ENCODE measurements at regions not wholly inside any gene's neighbourhood (a gene's known extent, or its start where the extent isn't known, plus 50 kb on each side); places are given as distances from the start of the nearest gene placed in this dataset.

DNA sequence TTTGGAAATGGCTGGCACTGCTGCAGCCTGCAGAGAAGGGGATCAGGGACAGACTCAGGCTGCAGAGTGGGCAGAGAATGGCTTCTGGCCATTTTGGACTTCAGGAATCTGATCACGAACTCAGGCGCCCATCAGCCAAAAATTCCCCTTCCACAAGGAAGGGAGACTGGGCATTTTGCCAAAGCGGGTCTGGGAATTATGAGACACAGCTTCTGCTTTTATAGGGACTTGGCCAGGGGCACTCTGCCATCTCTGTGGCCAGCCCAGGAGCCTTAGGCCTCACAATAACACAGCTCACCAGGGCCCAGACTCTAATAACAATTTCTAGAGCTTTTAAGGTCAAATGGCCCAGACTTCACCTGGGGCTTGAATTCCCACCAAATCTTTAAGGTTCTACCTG lies 74.7 kb downstream of the CHST1 start:
- DNase-seq (ENCODE audit: low read depth in 1 of 2, low spot score in 1 of 2), result no peak
- H3K27me3 ChIP-seq (ENCODE audit: insufficient read depth, poor library complexity, severe bottlenecking), result peaks cover 3% of the 10 kb centered on the region
- H3K27ac ChIP-seq (replicated peaks), result no peak overlapping the region
- TF ChIP-seq GABPA (IDR thresholded peaks at IDR 0.05; ENCODE audit: low read depth) (no peak), SPI1 (IDR thresholded peaks at IDR 0.05; ENCODE audit: borderline replicate concordance, low read depth) (no peak), POLR2AphosphoS5 (IDR thresholded peaks at IDR 0.05; ENCODE audit: low read depth) (no peak)
- TF ChIP-seq, protein P1, sequence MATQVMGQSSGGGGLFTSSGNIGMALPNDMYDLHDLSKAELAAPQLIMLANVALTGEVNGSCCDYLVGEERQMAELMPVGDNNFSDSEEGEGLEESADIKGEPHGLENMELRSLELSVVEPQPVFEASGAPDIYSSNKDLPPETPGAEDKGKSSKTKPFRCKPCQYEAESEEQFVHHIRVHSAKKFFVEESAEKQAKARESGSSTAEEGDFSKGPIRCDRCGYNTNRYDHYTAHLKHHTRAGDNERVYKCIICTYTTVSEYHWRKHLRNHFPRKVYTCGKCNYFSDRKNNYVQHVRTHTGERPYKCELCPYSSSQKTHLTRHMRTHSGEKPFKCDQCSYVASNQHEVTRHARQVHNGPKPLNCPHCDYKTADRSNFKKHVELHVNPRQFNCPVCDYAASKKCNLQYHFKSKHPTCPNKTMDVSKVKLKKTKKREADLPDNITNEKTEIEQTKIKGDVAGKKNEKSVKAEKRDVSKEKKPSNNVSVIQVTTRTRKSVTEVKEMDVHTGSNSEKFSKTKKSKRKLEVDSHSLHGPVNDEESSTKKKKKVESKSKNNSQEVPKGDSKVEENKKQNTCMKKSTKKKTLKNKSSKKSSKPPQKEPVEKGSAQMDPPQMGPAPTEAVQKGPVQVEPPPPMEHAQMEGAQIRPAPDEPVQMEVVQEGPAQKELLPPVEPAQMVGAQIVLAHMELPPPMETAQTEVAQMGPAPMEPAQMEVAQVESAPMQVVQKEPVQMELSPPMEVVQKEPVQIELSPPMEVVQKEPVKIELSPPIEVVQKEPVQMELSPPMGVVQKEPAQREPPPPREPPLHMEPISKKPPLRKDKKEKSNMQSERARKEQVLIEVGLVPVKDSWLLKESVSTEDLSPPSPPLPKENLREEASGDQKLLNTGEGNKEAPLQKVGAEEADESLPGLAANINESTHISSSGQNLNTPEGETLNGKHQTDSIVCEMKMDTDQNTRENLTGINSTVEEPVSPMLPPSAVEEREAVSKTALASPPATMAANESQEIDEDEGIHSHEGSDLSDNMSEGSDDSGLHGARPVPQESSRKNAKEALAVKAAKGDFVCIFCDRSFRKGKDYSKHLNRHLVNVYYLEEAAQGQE (IDR thresholded peaks at IDR 0.05; ENCODE audit: insufficient replicate concordance, low read depth), result no peak
- TF ChIP-seq, protein P2, sequence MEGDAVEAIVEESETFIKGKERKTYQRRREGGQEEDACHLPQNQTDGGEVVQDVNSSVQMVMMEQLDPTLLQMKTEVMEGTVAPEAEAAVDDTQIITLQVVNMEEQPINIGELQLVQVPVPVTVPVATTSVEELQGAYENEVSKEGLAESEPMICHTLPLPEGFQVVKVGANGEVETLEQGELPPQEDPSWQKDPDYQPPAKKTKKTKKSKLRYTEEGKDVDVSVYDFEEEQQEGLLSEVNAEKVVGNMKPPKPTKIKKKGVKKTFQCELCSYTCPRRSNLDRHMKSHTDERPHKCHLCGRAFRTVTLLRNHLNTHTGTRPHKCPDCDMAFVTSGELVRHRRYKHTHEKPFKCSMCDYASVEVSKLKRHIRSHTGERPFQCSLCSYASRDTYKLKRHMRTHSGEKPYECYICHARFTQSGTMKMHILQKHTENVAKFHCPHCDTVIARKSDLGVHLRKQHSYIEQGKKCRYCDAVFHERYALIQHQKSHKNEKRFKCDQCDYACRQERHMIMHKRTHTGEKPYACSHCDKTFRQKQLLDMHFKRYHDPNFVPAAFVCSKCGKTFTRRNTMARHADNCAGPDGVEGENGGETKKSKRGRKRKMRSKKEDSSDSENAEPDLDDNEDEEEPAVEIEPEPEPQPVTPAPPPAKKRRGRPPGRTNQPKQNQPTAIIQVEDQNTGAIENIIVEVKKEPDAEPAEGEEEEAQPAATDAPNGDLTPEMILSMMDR (IDR thresholded peaks at IDR 0.05; ENCODE audit: insufficient read depth, low read length), result no peak
- H3K4me3 ChIP-seq (replicated peaks; ENCODE audit: insufficient read depth, low read length), result no peak overlapping the region

DNA sequence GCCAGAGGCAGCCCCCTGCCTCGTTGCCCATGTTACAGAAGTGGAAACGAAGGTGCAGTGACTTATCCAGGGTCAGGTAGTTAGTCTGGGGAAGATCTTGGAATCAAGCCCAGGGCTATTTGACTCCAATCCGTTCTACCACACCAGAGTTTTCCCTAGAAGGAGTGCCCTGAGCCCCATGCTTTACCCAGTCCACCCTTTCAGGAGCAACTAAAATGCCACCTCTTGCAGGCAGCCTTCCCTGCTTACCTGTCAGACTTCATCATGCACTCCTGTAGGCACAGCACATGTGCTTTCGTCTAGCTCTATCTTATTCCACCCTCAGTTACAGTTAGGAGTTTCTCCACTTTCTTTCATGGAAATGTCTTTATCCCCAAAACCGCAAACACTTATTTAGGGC lies 80.2 kb downstream of the CHST1 start:
- TF ChIP-seq, protein P2 (IDR thresholded peaks at IDR 0.05; ENCODE audit: insufficient read depth, low read length), result no peak
- TF ChIP-seq GABPA (IDR thresholded peaks at IDR 0.05; ENCODE audit: low read depth), result no peak
- TF ChIP-seq SPI1 (IDR thresholded peaks at IDR 0.05; ENCODE audit: borderline replicate concordance, low read depth), result no peak
- no peak for TF ChIP-seq POLR2AphosphoS5 (IDR thresholded peaks at IDR 0.05; ENCODE audit: low read depth)
- TF ChIP-seq, protein P1 (IDR thresholded peaks at IDR 0.05; ENCODE audit: insufficient replicate concordance, low read depth), result no peak
- H3K27ac ChIP-seq (replicated peaks), result no peak overlapping the region
- no peaks in the 10 kb centered on the region for H3K27me3 ChIP-seq (ENCODE audit: insufficient read depth, poor library complexity, severe bottlenecking)
- H3K4me3 ChIP-seq (replicated peaks; ENCODE audit: insufficient read depth, low read length), result no peak overlapping the region
- DNase-seq (ENCODE audit: low read depth in 1 of 2, low spot score in 1 of 2), result no peak

DNA sequence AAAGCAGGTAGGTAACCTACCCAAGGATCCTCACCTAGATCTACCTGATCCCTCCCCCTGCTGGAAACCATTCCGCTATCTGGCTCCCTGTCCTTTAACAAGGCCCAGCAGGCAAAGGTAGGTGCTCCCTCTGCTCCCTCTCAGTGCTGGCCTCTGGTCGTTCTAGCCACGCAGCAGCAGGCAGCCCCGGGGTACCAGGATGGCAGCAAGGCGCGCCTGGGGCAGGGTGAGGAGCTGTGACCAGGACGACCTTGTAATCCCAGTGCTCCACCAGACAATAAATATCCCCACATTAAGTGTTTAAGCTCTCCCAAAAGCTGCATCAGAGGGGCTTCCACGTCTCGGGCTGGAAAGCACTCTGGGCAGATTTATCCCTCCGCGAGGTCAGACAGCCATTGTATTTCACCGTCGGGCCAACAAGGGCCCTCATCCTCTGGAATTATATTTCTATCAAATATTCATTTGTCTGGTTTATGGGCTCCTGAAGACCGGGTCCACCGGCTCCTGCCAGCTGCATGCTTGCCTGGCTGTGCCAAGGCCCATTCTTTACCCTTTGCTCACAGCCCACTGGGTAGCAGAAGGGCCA lies 81.3 kb downstream of the CHST1 start:
- Histone ChIP-seq H3K27ac (replicated peaks) (no peak overlapping the region), H3K4me3 (replicated peaks; ENCODE audit: insufficient read depth, low read length) (no peak overlapping the region), H3K27me3 (ENCODE audit: insufficient read depth, poor library complexity, severe bottlenecking) (no peaks in the 10 kb centered on the region)
- no peak for DNase-seq (ENCODE audit: low read depth in 1 of 2, low spot score in 1 of 2)
- TF ChIP-seq, protein P2 (IDR thresholded peaks at IDR 0.05; ENCODE audit: insufficient read depth, low read length), result no peak
- TF ChIP-seq SPI1 (IDR thresholded peaks at IDR 0.05; ENCODE audit: borderline replicate concordance, low read depth) (no peak), POLR2AphosphoS5 (IDR thresholded peaks at IDR 0.05; ENCODE audit: low read depth) (no peak), GABPA (IDR thresholded peaks at IDR 0.05; ENCODE audit: low read depth) (no peak)
- TF ChIP-seq, protein P1 (IDR thresholded peaks at IDR 0.05; ENCODE audit: insufficient replicate concordance, low read depth), result no peak

Data from HL-60 (cell line).